Astrocyte (in vitro differentiated cells and primary cell): ENCODE measurements at regions not wholly inside any gene's neighbourhood (a gene's known extent, or its start where the extent isn't known, plus 50 kb on each side); places are given as distances from the start of the nearest gene placed in this dataset.

Source experiments
- DNase-seq: peaks from one replicate; pipeline ENCODE4 v3.0.0-alpha.2; 2010; ENCODE audit warnings: low read depth
- FAIRE-seq: peaks from 2 replicates; lab custom pipeline; 2011; peaks lifted over from hg19 to GRCh38; lab: Jason Lieb, UNC
- H2AFZ ChIP-seq: 2 replicates; pipeline ENCODE4 v1.6.0; 2012; ENCODE audit warnings: low read depth, low read length, inconsistent platforms
- H3K27ac ChIP-seq: 2 replicates; pipeline ENCODE4 v1.5.1; 2011; ENCODE audit warnings: low read depth, low read length, inconsistent platforms
- H3K27me3 ChIP-seq: 2 replicates; pipeline ENCODE4 v1.6.0; 2011; ENCODE audit warnings: low read length, inconsistent platforms; ENCODE audit not compliant: insufficient read depth
- H3K36me3 ChIP-seq: 2 replicates; pipeline ENCODE4 v1.5.1; 2011; ENCODE audit warnings: low read length, inconsistent platforms; ENCODE audit not compliant: insufficient read depth
- H3K4me1 ChIP-seq: 2 replicates; pipeline ENCODE4 v1.5.1; 2011; ENCODE audit warnings: low read length, inconsistent platforms; ENCODE audit not compliant: insufficient read depth
- H3K4me2 ChIP-seq: 2 replicates; pipeline ENCODE4 v1.6.0; 2012; ENCODE audit warnings: low read length, inconsistent platforms
- H3K4me3 ChIP-seq: 2 replicates; pipeline ENCODE4 v1.5.1; 2011; ENCODE audit warnings: low read depth, mild to moderate bottlenecking, low read length, inconsistent platforms; ENCODE audit not compliant: insufficient read depth
- H3K79me2 ChIP-seq: 2 replicates; pipeline ENCODE4 v1.6.0; 2012; ENCODE audit warnings: mild to moderate bottlenecking, low read length, inconsistent platforms; ENCODE audit not compliant: insufficient read depth
- H3K9ac ChIP-seq: 2 replicates; pipeline ENCODE4 v1.6.0; 2012; ENCODE audit warnings: mild to moderate bottlenecking, low read length, inconsistent platforms
- H3K9me3 ChIP-seq: 2 replicates; pipeline ENCODE4 v1.5.1; 2012; ENCODE audit warnings: low read depth, mild to moderate bottlenecking, low read length, inconsistent platforms; ENCODE audit not compliant: insufficient read depth
- H4K20me1 ChIP-seq: 2 replicates; pipeline ENCODE4 v1.6.0; 2012; ENCODE audit warnings: low read length, inconsistent platforms; ENCODE audit not compliant: insufficient read depth
- H3K27ac Mint-ChIP-seq: one replicate; pipeline ENCODE4 v1.8.0; 2021; ENCODE audit warnings: mild to moderate bottlenecking, mixed read lengths; ENCODE audit not compliant: unreplicated experiment
- H3K27me3 Mint-ChIP-seq: one replicate; pipeline ENCODE4 v1.8.0; 2021; ENCODE audit warnings: low read depth, mixed read lengths; ENCODE audit not compliant: unreplicated experiment
- H3K36me3 Mint-ChIP-seq: one replicate; pipeline ENCODE4 v1.8.0; 2021; ENCODE audit warnings: low read depth, mixed read lengths; ENCODE audit not compliant: unreplicated experiment
- H3K4me1 Mint-ChIP-seq: one replicate; pipeline ENCODE4 v1.8.0; 2021; ENCODE audit warnings: low read depth, mixed read lengths; ENCODE audit not compliant: unreplicated experiment
- H3K4me3 Mint-ChIP-seq: one replicate; pipeline ENCODE4 v1.8.0; 2021; ENCODE audit warnings: mild to moderate bottlenecking, moderate library complexity, mixed read lengths; ENCODE audit not compliant: unreplicated experiment
- H3K9me3 Mint-ChIP-seq: one replicate; pipeline ENCODE4 v1.8.0; 2021; ENCODE audit warnings: mild to moderate bottlenecking, mixed read lengths; ENCODE audit not compliant: unreplicated experiment
- CTCF ChIP-seq: IDR thresholded peaks from 2 replicates; pipeline ENCODE4 v1.5.1; 2011; ENCODE audit warnings: low read depth, mild to moderate bottlenecking, inconsistent platforms, low read length, moderate library complexity; ENCODE audit not compliant: insufficient read depth
- EZH2 ChIP-seq: IDR thresholded peaks from 2 replicates; pipeline ENCODE4 v1.6.1; 2012; ENCODE audit warnings: mild to moderate bottlenecking, low read length, inconsistent platforms; ENCODE audit not compliant: insufficient read depth

DNA sequence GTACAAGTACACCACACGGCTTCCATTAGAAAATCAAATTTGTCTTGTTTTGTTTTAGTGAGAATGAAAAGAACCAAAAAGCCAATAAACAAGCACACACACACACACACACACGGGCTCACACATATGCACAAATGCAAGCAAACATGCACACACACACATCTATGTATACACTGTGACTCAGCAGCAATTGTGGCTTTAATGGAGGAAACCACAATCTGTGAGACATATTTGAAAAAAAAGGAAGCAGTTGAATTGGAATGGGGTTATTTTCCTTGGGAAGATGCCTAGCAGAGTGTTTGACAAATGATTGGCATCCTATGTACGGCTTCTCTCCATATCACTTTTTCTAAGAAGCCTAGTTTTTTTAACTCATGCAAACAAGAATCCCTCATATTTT is 201.1 kb upstream of the ARRDC4 start:
- no peak for TF ChIP-seq EZH2
- no peak for TF ChIP-seq CTCF
- H3K9me3 Mint-ChIP-seq, result no peaks in the 10 kb centered on the region
- no peak overlapping the region for H3K27ac ChIP-seq
- no peaks in the 10 kb centered on the region for H4K20me1 ChIP-seq
- H3K4me1 ChIP-seq, result no peaks in the 10 kb centered on the region
- H3K4me2 ChIP-seq, result peak overlapping the region; percentile 23
- peaks cover 16% of the 10 kb centered on the region for H3K27me3 Mint-ChIP-seq
- DNase-seq (peak; percentile 82), FAIRE-seq (no peak)
- H2AFZ ChIP-seq, result no peak overlapping the region
- H3K4me1 Mint-ChIP-seq, result peaks cover 3% of the 10 kb centered on the region
- H3K9me3 ChIP-seq, result no peaks in the 10 kb centered on the region
- no peak overlapping the region for H3K4me3 Mint-ChIP-seq
- no peaks in the 10 kb centered on the region for H3K36me3 ChIP-seq
- H3K36me3 Mint-ChIP-seq, result no peaks in the 10 kb centered on the region
- no peak overlapping the region for H3K9ac ChIP-seq
- H3K79me2 ChIP-seq, result no peaks in the 10 kb centered on the region
- H3K27ac Mint-ChIP-seq, result no peak overlapping the region
- peaks cover 31% of the 10 kb centered on the region for H3K27me3 ChIP-seq
- no peak overlapping the region for H3K4me3 ChIP-seq

- TF ChIP-seq CTCF, result no peak
- no peak for TF ChIP-seq EZH2
- no peak overlapping the region for H3K4me3 ChIP-seq
- H3K27ac ChIP-seq, result no peak overlapping the region
- no peaks in the 10 kb centered on the region for H3K79me2 ChIP-seq
- no peaks in the 10 kb centered on the region for H3K4me1 ChIP-seq
- no peaks in the 10 kb centered on the region for H3K36me3 Mint-ChIP-seq
- no peaks in the 10 kb centered on the region for H3K36me3 ChIP-seq
- no peak overlapping the region for H3K27ac Mint-ChIP-seq
- H4K20me1 ChIP-seq, result no peaks in the 10 kb centered on the region
- no peak overlapping the region for H3K4me3 Mint-ChIP-seq
- no peak overlapping the region for H3K9ac ChIP-seq
- no peaks in the 10 kb centered on the region for H3K9me3 ChIP-seq
- H3K27me3 Mint-ChIP-seq, result peaks cover 16% of the 10 kb centered on the region
- H3K4me1 Mint-ChIP-seq, result peaks cover 3% of the 10 kb centered on the region
- no peak overlapping the region for H2AFZ ChIP-seq
- DNase-seq (no peak), FAIRE-seq (no peak)
- peaks cover 28% of the 10 kb centered on the region for H3K27me3 ChIP-seq
- no peak overlapping the region for H3K4me2 ChIP-seq
- H3K9me3 Mint-ChIP-seq, result no peaks in the 10 kb centered on the region
Observed at GRCh38 chr15:97761110-97761509, 199.4 kb upstream of the ARRDC4 start.

DNA sequence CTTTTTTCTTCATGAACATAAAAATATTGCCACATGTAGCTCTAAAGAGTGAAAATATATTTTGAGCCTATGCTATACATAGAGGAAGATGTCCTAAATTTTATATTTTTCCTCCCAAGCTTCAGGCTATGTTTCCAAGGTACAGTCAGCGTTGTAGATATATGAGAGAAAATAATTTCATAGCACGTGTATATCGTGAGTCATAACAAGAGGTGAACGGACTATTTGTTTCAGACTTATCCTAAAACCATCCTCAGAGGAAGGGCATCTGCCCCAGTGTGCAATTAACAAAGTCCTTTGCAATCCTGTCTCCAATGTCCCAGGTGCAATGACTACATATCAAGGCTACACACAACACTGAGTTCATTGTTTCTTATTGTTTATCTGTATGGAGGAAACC is 177.3 kb upstream of the ARRDC4 start:
- TF ChIP-seq CTCF (no peak), EZH2 (no peak)
- no peaks in the 10 kb centered on the region for H3K36me3 ChIP-seq
- no peak overlapping the region for H3K4me2 ChIP-seq
- no peak overlapping the region for H3K27ac Mint-ChIP-seq
- no peaks in the 10 kb centered on the region for H3K27me3 ChIP-seq
- no peak overlapping the region for H3K4me3 ChIP-seq
- H3K27ac ChIP-seq, result no peak overlapping the region
- no peaks in the 10 kb centered on the region for H3K79me2 ChIP-seq
- no peak overlapping the region for H3K9ac ChIP-seq
- H2AFZ ChIP-seq, result no peak overlapping the region
- H4K20me1 ChIP-seq, result no peaks in the 10 kb centered on the region
- no peaks in the 10 kb centered on the region for H3K9me3 ChIP-seq
- H3K9me3 Mint-ChIP-seq, result no peaks in the 10 kb centered on the region
- DNase-seq (no peak), FAIRE-seq (no peak)
- H3K4me1 Mint-ChIP-seq, result no peaks in the 10 kb centered on the region
- no peaks in the 10 kb centered on the region for H3K4me1 ChIP-seq
- no peak overlapping the region for H3K4me3 Mint-ChIP-seq
- no peaks in the 10 kb centered on the region for H3K36me3 Mint-ChIP-seq
- no peaks in the 10 kb centered on the region for H3K27me3 Mint-ChIP-seq
